ENCODE measurements at regions not wholly inside any gene's neighbourhood (a gene's known extent, or its start where the extent isn't known, plus 50 kb on each side); places are given as distances from the start of the nearest gene placed in this dataset.

DNA sequence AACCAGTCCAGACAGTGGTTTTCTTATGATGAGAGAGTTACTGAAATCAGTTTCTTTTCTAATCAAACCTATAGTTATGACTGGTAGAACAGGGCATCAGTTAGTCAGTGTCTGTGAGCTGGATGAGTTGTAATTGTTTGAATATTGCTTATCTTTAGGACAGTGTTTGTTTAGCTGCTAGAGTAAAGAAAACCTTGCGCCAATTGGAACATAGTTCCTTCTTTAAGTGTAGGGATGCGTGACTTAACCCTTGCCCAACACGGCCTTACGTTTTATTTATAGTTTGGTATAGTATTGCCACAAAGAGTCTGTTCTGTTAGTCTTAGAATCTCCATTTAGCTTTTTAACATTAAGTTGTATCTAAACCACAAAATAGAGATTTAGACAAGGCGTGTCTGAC is 572.6 kb downstream of the SLC16A7 start:
- Histone ChIP-seq H3K4me1 (ENCODE audit: control insufficient read depth in 1 of 2, insufficient read depth in 1 of 2, low read depth in 1 of 2, low read length in 1 of 2) (no peaks in the 10 kb centered on the region), H3K36me3 (no peaks in the 10 kb centered on the region), H3K4me3 (ENCODE audit: low read depth in 1 of 2, low read length in 1 of 2) (no peak overlapping the region), H3K9me3 (no peaks in the 10 kb centered on the region), H3K27ac (no peak overlapping the region), H3K27me3 (no peaks in the 10 kb centered on the region)
- TF ChIP-seq, protein P1, sequence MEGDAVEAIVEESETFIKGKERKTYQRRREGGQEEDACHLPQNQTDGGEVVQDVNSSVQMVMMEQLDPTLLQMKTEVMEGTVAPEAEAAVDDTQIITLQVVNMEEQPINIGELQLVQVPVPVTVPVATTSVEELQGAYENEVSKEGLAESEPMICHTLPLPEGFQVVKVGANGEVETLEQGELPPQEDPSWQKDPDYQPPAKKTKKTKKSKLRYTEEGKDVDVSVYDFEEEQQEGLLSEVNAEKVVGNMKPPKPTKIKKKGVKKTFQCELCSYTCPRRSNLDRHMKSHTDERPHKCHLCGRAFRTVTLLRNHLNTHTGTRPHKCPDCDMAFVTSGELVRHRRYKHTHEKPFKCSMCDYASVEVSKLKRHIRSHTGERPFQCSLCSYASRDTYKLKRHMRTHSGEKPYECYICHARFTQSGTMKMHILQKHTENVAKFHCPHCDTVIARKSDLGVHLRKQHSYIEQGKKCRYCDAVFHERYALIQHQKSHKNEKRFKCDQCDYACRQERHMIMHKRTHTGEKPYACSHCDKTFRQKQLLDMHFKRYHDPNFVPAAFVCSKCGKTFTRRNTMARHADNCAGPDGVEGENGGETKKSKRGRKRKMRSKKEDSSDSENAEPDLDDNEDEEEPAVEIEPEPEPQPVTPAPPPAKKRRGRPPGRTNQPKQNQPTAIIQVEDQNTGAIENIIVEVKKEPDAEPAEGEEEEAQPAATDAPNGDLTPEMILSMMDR (IDR thresholded peaks at IDR 0.05), result no peak

- no peaks in the 10 kb centered on the region for H3K27me3 ChIP-seq
- H3K9me3 ChIP-seq, result no peaks in the 10 kb centered on the region
- no peaks in the 10 kb centered on the region for H3K4me1 ChIP-seq (ENCODE audit: control insufficient read depth in 1 of 2, insufficient read depth in 1 of 2, low read depth in 1 of 2, low read length in 1 of 2)
- TF ChIP-seq, protein P1 (IDR thresholded peaks at IDR 0.05), result no peak
- H3K36me3 ChIP-seq, result no peaks in the 10 kb centered on the region
- no peak overlapping the region for H3K4me3 ChIP-seq (ENCODE audit: low read depth in 1 of 2, low read length in 1 of 2)
- no peak overlapping the region for H3K27ac ChIP-seq
Observed at GRCh38 chr12:60169904-60170303, 574.1 kb downstream of the SLC16A7 start.

GRCh38 chr12:60172266-60173211 is 576.7 kb downstream of the SLC16A7 start:
- TF ChIP-seq, protein P1 (IDR thresholded peaks at IDR 0.05), result no peak
- Histone ChIP-seq H3K27me3 (no peaks in the 10 kb centered on the region), H3K4me1 (ENCODE audit: control insufficient read depth in 1 of 2, insufficient read depth in 1 of 2, low read depth in 1 of 2, low read length in 1 of 2) (no peaks in the 10 kb centered on the region), H3K36me3 (no peaks in the 10 kb centered on the region), H3K4me3 (ENCODE audit: low read depth in 1 of 2, low read length in 1 of 2) (no peak overlapping the region), H3K27ac (no peak overlapping the region), H3K9me3 (no peaks in the 10 kb centered on the region)

DNA sequence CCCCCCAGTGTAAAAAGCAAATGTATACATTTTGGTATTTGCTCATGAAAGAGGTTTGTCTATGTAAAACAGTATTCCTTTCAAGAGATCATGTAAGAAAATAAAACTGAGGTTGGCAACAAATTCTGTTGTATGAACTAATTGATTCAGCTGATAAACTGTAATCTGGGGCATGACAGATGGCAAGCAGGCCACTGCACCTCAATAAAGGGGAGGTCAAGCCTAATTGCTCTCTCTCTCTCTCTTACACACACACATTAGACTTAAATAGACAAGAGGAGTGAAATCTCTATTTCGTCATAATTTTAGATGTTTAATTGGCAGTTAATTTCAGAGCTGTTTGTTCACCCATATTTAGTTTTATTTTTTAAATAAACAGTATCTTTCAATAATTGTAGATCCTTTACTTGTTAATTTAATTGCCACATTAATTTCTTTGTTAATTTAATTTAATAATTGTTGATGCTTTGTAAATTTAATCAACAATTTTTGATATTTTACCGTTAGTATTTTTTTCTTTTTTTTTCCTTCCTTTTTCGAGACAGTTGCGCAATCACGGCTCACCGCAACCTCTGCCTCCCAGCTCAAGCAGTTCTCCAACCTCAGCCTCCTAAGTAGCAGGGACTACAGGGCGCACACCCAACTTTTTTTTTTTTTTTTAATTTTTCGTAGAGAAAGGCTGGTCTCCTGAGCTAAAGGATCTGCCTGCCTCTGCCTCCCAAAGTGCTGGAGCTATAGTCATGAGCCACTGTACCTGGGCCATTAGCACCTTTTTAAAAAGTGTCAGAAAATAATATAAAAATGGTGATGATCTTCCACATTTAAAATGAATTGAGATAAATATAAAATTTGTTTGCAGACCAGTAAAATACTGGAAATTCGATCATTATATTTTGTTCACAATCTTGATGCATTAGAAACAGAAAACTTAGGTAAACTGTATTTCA is 577.7 kb downstream of the SLC16A7 start:
- no peaks in the 10 kb centered on the region for H3K4me1 ChIP-seq (ENCODE audit: control insufficient read depth in 1 of 2, insufficient read depth in 1 of 2, low read depth in 1 of 2, low read length in 1 of 2)
- TF ChIP-seq, protein P1 (IDR thresholded peaks at IDR 0.05), result no peak
- no peak overlapping the region for H3K4me3 ChIP-seq (ENCODE audit: low read depth in 1 of 2, low read length in 1 of 2)
- H3K27me3 ChIP-seq, result no peaks in the 10 kb centered on the region
- no peaks in the 10 kb centered on the region for H3K36me3 ChIP-seq
- H3K9me3 ChIP-seq, result no peaks in the 10 kb centered on the region
- H3K27ac ChIP-seq, result no peak overlapping the region

GRCh38 chr12:60174476-60174875 is 578.6 kb downstream of the SLC16A7 start:
- Histone ChIP-seq H3K4me1 (ENCODE audit: control insufficient read depth in 1 of 2, insufficient read depth in 1 of 2, low read depth in 1 of 2, low read length in 1 of 2) (no peaks in the 10 kb centered on the region), H3K4me3 (ENCODE audit: low read depth in 1 of 2, low read length in 1 of 2) (no peak overlapping the region)
- TF ChIP-seq, protein P1 (IDR thresholded peaks at IDR 0.05), result no peak

More at GRCh38 chr12:60174476-60174875, 578.6 kb downstream of the SLC16A7 start:
- H3K27me3 ChIP-seq, result no peaks in the 10 kb centered on the region
- no peaks in the 10 kb centered on the region for H3K9me3 ChIP-seq
- no peak overlapping the region for H3K27ac ChIP-seq
- no peaks in the 10 kb centered on the region for H3K36me3 ChIP-seq

Data from neutrophil (primary cell).